Astrocyte of the cerebellum (primary cell): ENCODE measurements at regions not wholly inside any gene's neighbourhood (a gene's known extent, or its start where the extent isn't known, plus 50 kb on each side); places are given as distances from the start of the nearest gene placed in this dataset.

Experiments
- DNase-seq: peaks from one replicate; pipeline ENCODE4 v3.0.0-alpha.2; 2011; ENCODE audit warnings: low read depth
- H3K4me3 ChIP-seq: 2 replicates; pipeline ENCODE4 v1.5.1; 2011; ENCODE audit warnings: mild to moderate bottlenecking, low read depth, low read length, moderate library complexity
- CTCF ChIP-seq: IDR thresholded peaks from 2 replicates; pipeline ENCODE4 v1.5.1; 2012; ENCODE audit warnings: low read length, low read depth, moderate library complexity, mild to moderate bottlenecking; ENCODE audit errors: missing control alignments
- in situ Hi-C: cut with HindIII; loops from 2 replicates; pipeline ENCODE4 v1.10.0; 2017; ENCODE audit warnings: low sequenced_read_pairs

GRCh38 chr17:65415991-65416390, 145.5 kb downstream of the AXIN2 start:
- in situ Hi-C loops: no loop called here
- TF ChIP-seq CTCF: no peak
- no peak overlapping the region for H3K4me3 ChIP-seq
- DNase-seq: no peak

DNA sequence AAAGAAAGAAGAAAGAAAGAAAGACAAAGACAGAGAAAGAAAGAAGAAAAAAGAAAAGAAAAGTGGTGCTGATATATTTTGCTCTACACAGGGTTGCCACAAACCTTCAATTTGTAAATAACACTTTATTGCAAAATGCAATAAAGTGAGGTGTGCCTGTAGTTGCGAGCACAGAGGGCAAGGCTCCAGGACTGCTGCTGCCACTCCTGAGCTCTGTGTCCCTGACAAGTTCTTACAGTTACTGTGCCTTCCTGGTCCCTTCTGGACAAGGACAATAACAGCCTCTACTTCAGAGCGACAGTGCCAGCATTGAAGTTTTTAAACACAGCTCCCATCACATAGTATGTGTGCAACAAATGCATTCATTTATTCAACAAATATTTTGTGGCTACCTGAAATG, 148.1 kb downstream of the AXIN2 start:
- in situ Hi-C loops: no loop called here
- DNase-seq: no peak
- H3K4me3 ChIP-seq: no peak overlapping the region
- no peak for TF ChIP-seq CTCF

GRCh38 chr17:65409381-65409780, 152.1 kb downstream of the AXIN2 start:
- H3K4me3 ChIP-seq: no peak overlapping the region
- DNase-seq: no peak
- in situ Hi-C loops: no loop called here
- no peak for TF ChIP-seq CTCF

DNA sequence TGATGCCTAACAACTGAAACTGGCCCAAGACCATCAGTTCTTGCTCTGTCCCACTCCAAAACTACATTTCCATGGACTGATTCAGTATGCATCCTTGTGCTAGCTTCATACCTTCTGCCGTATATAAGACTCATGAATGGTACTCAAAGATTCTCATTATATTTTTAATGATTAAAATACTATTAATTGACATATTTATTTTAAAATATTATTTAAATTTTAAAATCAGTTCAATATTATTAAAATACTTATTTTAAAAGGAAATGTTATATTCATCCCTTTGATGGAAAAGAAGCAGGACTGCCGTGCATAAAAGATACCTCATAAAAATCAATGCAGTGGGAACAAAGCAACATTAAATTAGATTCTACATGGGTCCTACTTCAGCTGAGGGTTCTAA, 153.4 kb downstream of the AXIN2 start:
- no peak overlapping the region for H3K4me3 ChIP-seq
- in situ Hi-C loops: no loop called here
- no peak for TF ChIP-seq CTCF
- no peak for DNase-seq

GRCh38 chr17:65407017-65407416, 154.4 kb downstream of the AXIN2 start:
- H3K4me3 ChIP-seq: no peak overlapping the region
- no peak for DNase-seq
- in situ Hi-C loops: no loop called here
- no peak for TF ChIP-seq CTCF

GRCh38 chr17:65406552-65406951, 154.9 kb downstream of the AXIN2 start:
- in situ Hi-C loops: no loop called here
- no peak overlapping the region for H3K4me3 ChIP-seq
- DNase-seq: no peak
- no peak for TF ChIP-seq CTCF

DNA sequence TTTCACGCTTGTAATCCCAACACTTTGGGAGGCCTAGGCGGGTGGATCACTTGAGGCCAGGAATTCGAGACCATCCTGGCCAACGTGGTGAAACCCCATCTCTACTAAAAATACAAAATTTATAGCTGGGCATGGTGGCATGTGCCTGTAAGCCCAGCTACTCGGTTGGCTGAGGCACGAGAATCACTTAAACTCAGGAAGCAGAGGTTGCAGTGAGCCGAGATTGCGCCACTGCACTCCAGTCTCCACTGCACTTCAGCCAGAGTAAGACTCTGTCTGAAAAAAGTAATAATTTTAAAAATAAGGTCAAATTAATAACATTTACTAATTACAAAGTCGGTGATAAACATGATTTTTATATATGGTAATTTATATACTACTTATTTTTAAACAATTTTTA, 155.9 kb downstream of the AXIN2 start:
- in situ Hi-C loops: no loop called here
- TF ChIP-seq CTCF: no peak

More for the DNA sequence above, 155.9 kb downstream of the AXIN2 start:
- H3K4me3 ChIP-seq: no peak overlapping the region
- no peak for DNase-seq
